WTC11 (cell line): ENCODE measurements at regions not wholly inside any gene's neighbourhood (a gene's known extent, or its start where the extent isn't known, plus 50 kb on each side); places are given as distances from the start of the nearest gene placed in this dataset.

ENCODE experiments used
- ATAC-seq: fragments of 200-7000 bp; cut with Tn5 transposase; 2 replicates; pipeline ENCODE4 v1.10.0; 2021; ENCODE audit warnings: mild to moderate bottlenecking, moderate library complexity
- CTCF ChIA-PET: fragments of 300-600 bp; sonication (Branson Sonifier 250); formaldehyde crosslinking; loops from one replicate; lab custom pipeline; 2021; ENCODE audit warnings: antibody characterized with exemption; lab: Charles Lee
- POLR2A ChIA-PET: fragments of 350-600 bp; sonication (Branson Sonifier 250); formaldehyde crosslinking; loops from one replicate; lab custom pipeline; 2021; ENCODE audit warnings: antibody characterized with exemption; lab: Charles Lee
- DNase-seq: peaks from one replicate; pipeline ENCODE4 v3.0.0; 2021; ENCODE audit warnings: low spot score
- H3K27ac Mint-ChIP-seq: 2 replicates; pipeline ENCODE4 v1.8.0; 2021; ENCODE audit warnings: mixed read lengths
- H3K27me3 Mint-ChIP-seq: 2 replicates; pipeline ENCODE4 v1.8.0; 2021; ENCODE audit warnings: low read depth, mild to moderate bottlenecking, moderate library complexity, mixed read lengths
- H3K36me3 Mint-ChIP-seq: 2 replicates; pipeline ENCODE4 v1.8.0; 2021; ENCODE audit warnings: mixed read lengths
- H3K4me1 Mint-ChIP-seq: 2 replicates; pipeline ENCODE4 v1.8.0; 2022; ENCODE audit warnings: mixed read lengths
- H3K4me3 Mint-ChIP-seq: 2 replicates; pipeline ENCODE4 v1.8.0; 2021; ENCODE audit warnings: mild to moderate bottlenecking, moderate library complexity, mixed read lengths
- H3K9me3 Mint-ChIP-seq: 2 replicates; pipeline ENCODE4 v1.8.0; 2021; ENCODE audit warnings: mixed read lengths
- ATF1 ChIP-seq: sonication (generic); formaldehyde crosslinking; IDR thresholded peaks from 2 replicates; pipeline ENCODE4 v1.8.1; 2023; ENCODE audit warnings: mild to moderate bottlenecking, moderate library complexity, missing genetic modification reagents
- CREB1 ChIP-seq: sonication (generic); formaldehyde crosslinking; IDR thresholded peaks from 2 replicates; pipeline ENCODE4 v1.8.0; 2023; ENCODE audit warnings: mild to moderate bottlenecking, missing genetic modification reagents
- GABPB1 ChIP-seq: sonication (generic); formaldehyde crosslinking; IDR thresholded peaks from 2 replicates; pipeline ENCODE4 v1.8.1; 2023; ENCODE audit warnings: mild to moderate bottlenecking, missing genetic modification reagents
- NFE2L1 ChIP-seq: sonication (generic); formaldehyde crosslinking; IDR thresholded peaks from 2 replicates; pipeline ENCODE4 v1.8.1; 2023; ENCODE audit warnings: missing genetic modification reagents
- PREB ChIP-seq: sonication (generic); formaldehyde crosslinking; IDR thresholded peaks from 2 replicates; pipeline ENCODE4 v1.8.1; 2022; ENCODE audit warnings: mild to moderate bottlenecking, missing genetic modification reagents, moderate library complexity, borderline replicate concordance
- RELA ChIP-seq: sonication (generic); formaldehyde crosslinking; IDR thresholded peaks from 2 replicates; pipeline ENCODE4 v1.8.1; 2022; ENCODE audit warnings: missing genetic modification reagents, mild to moderate bottlenecking, borderline replicate concordance
- SMAD4 ChIP-seq: sonication (generic); formaldehyde crosslinking; IDR thresholded peaks from 2 replicates; pipeline ENCODE4 v1.8.0; 2022; ENCODE audit warnings: mild to moderate bottlenecking, missing genetic modification reagents
- SOX15 ChIP-seq: fragments of 250-450 bp; sonication (Bioruptor Pico); IDR thresholded peaks from 2 replicates; pipeline ENCODE4 v1.9.0; 2021; ENCODE audit warnings: mild to moderate bottlenecking
- STAT6 ChIP-seq: sonication (generic); formaldehyde crosslinking; conservative IDR thresholded peaks from 2 replicates; pipeline ENCODE4 v1.8.1; 2023; ENCODE audit warnings: mild to moderate bottlenecking, low read depth, missing genetic modification reagents, moderate library complexity
- USF1 ChIP-seq: sonication (generic); formaldehyde crosslinking; IDR thresholded peaks from 2 replicates; pipeline ENCODE4 v1.8.0; 2022; ENCODE audit warnings: mild to moderate bottlenecking, missing genetic modification reagents
- ZMAT4 ChIP-seq: fragments of 250-450 bp; sonication (Bioruptor Pico); IDR thresholded peaks from 2 replicates; pipeline ENCODE4 v1.9.0; 2021; ENCODE audit warnings: mild to moderate bottlenecking
- ZNF263 ChIP-seq: sonication (generic); formaldehyde crosslinking; IDR thresholded peaks from 2 replicates; pipeline ENCODE4 v1.8.1; 2022; ENCODE audit warnings: low read depth, mild to moderate bottlenecking, moderate library complexity, missing genetic modification reagents
- ZNF281 ChIP-seq: sonication (generic); formaldehyde crosslinking; IDR thresholded peaks from 2 replicates; pipeline ENCODE4 v1.8.0; 2023; ENCODE audit warnings: mild to moderate bottlenecking, missing genetic modification reagents
- ZNF425 ChIP-seq: fragments of 250-450 bp; sonication (Bioruptor Pico); conservative IDR thresholded peaks from 2 replicates; pipeline ENCODE4 v1.9.0; 2021; ENCODE audit warnings: mild to moderate bottlenecking
- ZNF532 ChIP-seq: fragments of 250-450 bp; sonication (Bioruptor Pico); IDR thresholded peaks from 2 replicates; pipeline ENCODE4 v1.9.0; 2021; ENCODE audit warnings: mild to moderate bottlenecking, borderline replicate concordance

- ChIA-PET CTCF (interaction anchor here (1.7 to 2.5 kb wide), 2 partner anchors 50 to 126 kb away, joined by 5 to 8 read pairs; partner anchors contain the start of gene CPNE4), POLR2A (no interaction called here)
- Mint-ChIP-seq H3K9me3 (no peaks in the 10 kb centered on the region), H3K27me3 (peaks cover 2% of the 10 kb centered on the region; the same call in 1 of the 2 replicates), H3K4me3 (no peak overlapping the region), H3K27ac (no peak overlapping the region), H3K36me3 (no peaks in the 10 kb centered on the region), H3K4me1 (no peaks in the 10 kb centered on the region; the same call in 1 of the 2 replicates)
- ATAC-seq (no peak), DNase-seq (no peak)
- no peak for TF ChIP-seq SOX15
These were observed 125.4 kb upstream of the CPNE4 start for GRCh38 chr3:132160198-132160597.

- Mint-ChIP-seq H3K4me3 (no peak overlapping the region), H3K27me3 (peaks cover 2% of the 10 kb centered on the region; the same call in 1 of the 2 replicates), H3K36me3 (no peaks in the 10 kb centered on the region), H3K27ac (no peak overlapping the region), H3K4me1 (no peaks in the 10 kb centered on the region; the same call in 1 of the 2 replicates), H3K9me3 (no peaks in the 10 kb centered on the region)
- ATAC-seq (peak; percentile 97), DNase-seq (peak; percentile 27)
- TF ChIP-seq USF1 (CRISPR knock-in tag): no peak
- no peak for TF ChIP-seq CREB1 (CRISPR knock-in tag)
- TF ChIP-seq ZNF263 (CRISPR knock-in tag): no peak
- no peak for TF ChIP-seq ZMAT4 (CRISPR knock-in tag)
- TF ChIP-seq NFE2L1: no peak
- TF ChIP-seq PREB: no peak
- ChIA-PET POLR2A (no interaction called here), CTCF (interaction anchor here (0.6 to 1.6 kb wide), 13 partner anchors 10 to 396 kb away, joined by 3 to 17 read pairs (median 4); partner anchors contain the start of gene CPNE4)
These were observed 126.8 kb upstream of the CPNE4 start for GRCh38 chr3:132161608-132162007.

- peaks cover 5% of the 10 kb centered on the region; the same call in 1 of the 2 replicates for H3K27me3 Mint-ChIP-seq
- ChIA-PET CTCF (no interaction called here), POLR2A (no interaction called here)
- DNase-seq (no peak), ATAC-seq (no peak)
- H3K4me1 Mint-ChIP-seq: no peaks in the 10 kb centered on the region; the same call in 1 of the 2 replicates
- no peaks in the 10 kb centered on the region for H3K36me3 Mint-ChIP-seq
- H3K4me3 Mint-ChIP-seq: no peak overlapping the region
- TF ChIP-seq RELA (CRISPR knock-in tag) (no peak), SMAD4 (CRISPR knock-in tag) (no peak), ATF1 (CRISPR knock-in tag) (no peak), ZNF425 (CRISPR knock-in tag) (no peak), STAT6 (CRISPR knock-in tag) (no peak), ZNF532 (CRISPR knock-in tag) (no peak), GABPB1 (CRISPR knock-in tag) (peak; percentile 49; the same call in 1 of the 2 replicates), ZNF281 (CRISPR knock-in tag) (no peak)
- no peaks in the 10 kb centered on the region for H3K9me3 Mint-ChIP-seq
- H3K27ac Mint-ChIP-seq: no peak overlapping the region
These were observed 129.8 kb upstream of the CPNE4 start for GRCh38 chr3:132164469-132165092.
